AG04450 (cell line): ENCODE measurements at regions not wholly inside any gene's neighbourhood (a gene's known extent, or its start where the extent isn't known, plus 50 kb on each side); places are given as distances from the start of the nearest gene placed in this dataset.

Experiments used
- CTCF ChIA-PET: fragments of 300-600, 350-600 bp; formaldehyde crosslinking; extraction: SDS; loops from one replicate; lab custom pipeline; 2022; ENCODE audit warnings: antibody characterized with exemption, inconsistent platforms; lab: Charles Lee
- POLR2A ChIA-PET: fragments of 350-600 bp; formaldehyde crosslinking; extraction: SDS; loops from one replicate; lab custom pipeline; 2021; ENCODE audit warnings: antibody characterized with exemption, inconsistent platforms; lab: Yijun Ruan, JAX
- DNase-seq: peaks from one replicate; pipeline ENCODE4 v3.0.0-alpha.2; 2011; ENCODE audit warnings: low read depth, low spot score
- H3K27ac ChIP-seq: one replicate; pipeline ENCODE4 v1.5.1; 2012; ENCODE audit warnings: low read depth, low read length, control low read depth
- H3K27me3 ChIP-seq: one replicate; pipeline ENCODE4 v1.6.0; 2012; ENCODE audit warnings: low read length; ENCODE audit not compliant: control insufficient read depth, insufficient read depth
- H3K4me3 ChIP-seq: 2 replicates; pipeline ENCODE4 v1.5.1; 2011; ENCODE audit warnings: mild to moderate bottlenecking, low read depth, low read length, control low read depth
- H3K9me3 ChIP-seq: 2 replicates; pipeline ENCODE4 v1.5.1; 2012; ENCODE audit warnings: low read length; ENCODE audit not compliant: control insufficient read depth, insufficient read depth
- TF ChIP-seq, protein P1 (sequence below): IDR thresholded peaks from 2 replicates; pipeline ENCODE4 v1.5.1; 2011; ENCODE audit warnings: low read depth, low read length, control low read depth, inconsistent platforms

DNA sequence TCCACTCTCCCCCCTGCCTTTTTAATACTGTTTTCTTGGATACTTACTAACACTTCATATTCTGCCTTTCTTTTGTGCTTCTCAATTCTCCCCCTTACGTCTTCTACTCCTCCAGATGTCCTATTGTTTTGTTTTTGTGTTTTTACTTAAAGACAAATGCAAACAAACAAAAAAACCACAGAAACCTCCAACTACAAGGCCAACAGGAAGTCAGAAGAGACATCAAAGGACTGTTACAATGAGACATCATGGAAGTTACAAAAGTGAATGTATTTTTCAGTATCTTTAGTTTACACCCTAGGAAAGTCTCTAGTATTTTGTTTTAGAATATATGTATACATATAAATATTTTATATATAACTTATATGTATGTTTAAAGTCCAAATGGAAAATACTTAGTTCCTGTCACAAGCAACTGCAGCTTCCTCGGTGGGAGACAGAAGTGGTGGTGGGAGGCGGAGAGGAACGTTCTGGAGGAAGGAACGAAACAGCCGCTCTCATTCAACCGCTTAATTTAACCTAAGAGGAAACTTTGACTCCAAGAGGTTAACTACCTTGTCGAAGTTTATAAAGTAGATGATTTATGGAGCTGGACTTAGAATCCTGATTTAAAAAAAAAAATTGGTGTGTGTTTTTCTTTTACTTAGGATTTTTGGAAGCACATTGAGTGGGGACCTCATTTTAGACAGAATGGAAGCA is 168.9 kb upstream of the PDE10A start:
- H3K27ac ChIP-seq = no peak overlapping the region
- CTCF ChIA-PET = no interaction called here

DNA sequence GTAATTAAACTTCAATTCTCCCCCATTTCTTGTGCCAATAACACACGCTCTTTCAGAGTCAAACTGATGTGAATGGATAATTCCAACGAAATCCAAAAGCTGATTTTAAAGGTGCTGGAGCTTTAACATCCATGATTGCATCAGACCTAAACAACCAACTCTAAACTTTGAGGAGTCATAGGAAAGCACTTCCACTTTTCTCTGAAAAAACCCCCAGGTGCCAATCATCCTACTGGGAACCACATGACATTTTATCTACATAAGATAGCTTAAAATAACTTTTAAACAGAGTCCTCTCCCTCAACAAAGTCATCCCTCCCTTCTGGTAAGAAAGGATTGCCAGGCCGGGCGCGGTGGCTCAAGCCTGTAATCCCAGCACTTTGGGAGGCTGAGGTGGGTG is 167.7 kb upstream of the PDE10A start:
- TF ChIP-seq, protein P1, sequence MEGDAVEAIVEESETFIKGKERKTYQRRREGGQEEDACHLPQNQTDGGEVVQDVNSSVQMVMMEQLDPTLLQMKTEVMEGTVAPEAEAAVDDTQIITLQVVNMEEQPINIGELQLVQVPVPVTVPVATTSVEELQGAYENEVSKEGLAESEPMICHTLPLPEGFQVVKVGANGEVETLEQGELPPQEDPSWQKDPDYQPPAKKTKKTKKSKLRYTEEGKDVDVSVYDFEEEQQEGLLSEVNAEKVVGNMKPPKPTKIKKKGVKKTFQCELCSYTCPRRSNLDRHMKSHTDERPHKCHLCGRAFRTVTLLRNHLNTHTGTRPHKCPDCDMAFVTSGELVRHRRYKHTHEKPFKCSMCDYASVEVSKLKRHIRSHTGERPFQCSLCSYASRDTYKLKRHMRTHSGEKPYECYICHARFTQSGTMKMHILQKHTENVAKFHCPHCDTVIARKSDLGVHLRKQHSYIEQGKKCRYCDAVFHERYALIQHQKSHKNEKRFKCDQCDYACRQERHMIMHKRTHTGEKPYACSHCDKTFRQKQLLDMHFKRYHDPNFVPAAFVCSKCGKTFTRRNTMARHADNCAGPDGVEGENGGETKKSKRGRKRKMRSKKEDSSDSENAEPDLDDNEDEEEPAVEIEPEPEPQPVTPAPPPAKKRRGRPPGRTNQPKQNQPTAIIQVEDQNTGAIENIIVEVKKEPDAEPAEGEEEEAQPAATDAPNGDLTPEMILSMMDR = no peak
- peaks cover 5% of the 10 kb centered on the region; the same call in 1 of the 2 replicates for H3K9me3 ChIP-seq
- DNase-seq = no peak
- H3K27ac ChIP-seq = no peak overlapping the region
- no peak overlapping the region for H3K4me3 ChIP-seq
- ChIA-PET POLR2A (no interaction called here), CTCF (interaction anchor here (1.1 kb wide), 1 partner anchor 19 kb away, joined by 3 read pairs; no protein-coding TSS in a partner anchor)
- H3K27me3 ChIP-seq = peaks cover 2% of the 10 kb centered on the region

More for the DNA sequence above, 168.9 kb upstream of the PDE10A start:
- no peak overlapping the region for H3K4me3 ChIP-seq
- peaks cover 2% of the 10 kb centered on the region for H3K27me3 ChIP-seq
- TF ChIP-seq, protein P1 = no peak
- no peak for DNase-seq
- peaks cover 6% of the 10 kb centered on the region; the same call in 1 of the 2 replicates for H3K9me3 ChIP-seq
- POLR2A ChIA-PET = no interaction called here

DNA sequence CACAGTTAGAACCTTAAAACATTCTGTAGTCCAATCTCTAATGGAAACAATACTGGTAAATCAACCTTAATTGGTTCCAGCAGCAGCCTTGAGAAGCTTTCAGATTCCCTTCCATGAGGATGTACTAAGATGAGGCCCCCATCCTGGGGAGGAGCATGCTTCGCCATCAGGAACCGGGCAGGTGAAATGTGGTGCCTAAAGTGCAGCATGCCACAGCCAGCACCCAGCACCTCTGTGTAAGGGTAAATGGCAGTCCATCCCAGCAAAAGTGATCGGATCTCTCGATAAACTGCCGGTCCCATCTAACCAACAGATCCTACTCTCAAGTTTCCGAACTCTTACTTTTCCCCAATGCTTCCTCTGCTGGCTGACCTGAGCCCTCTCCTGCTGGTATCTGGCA is 166.3 kb upstream of the PDE10A start:
- ChIA-PET CTCF (interaction anchor here (0.6 to 1.6 kb wide), 2 partner anchors 21 to 101 kb away, joined by 3 to 4 read pairs; no protein-coding TSS in a partner anchor), POLR2A (no interaction called here)
- TF ChIP-seq, protein P1 = no peak
- Histone ChIP-seq H3K9me3 (peaks cover 5% of the 10 kb centered on the region; the same call in 1 of the 2 replicates), H3K27me3 (peaks cover 2% of the 10 kb centered on the region), H3K4me3 (no peak overlapping the region), H3K27ac (no peak overlapping the region)
- DNase-seq = no peak

DNA sequence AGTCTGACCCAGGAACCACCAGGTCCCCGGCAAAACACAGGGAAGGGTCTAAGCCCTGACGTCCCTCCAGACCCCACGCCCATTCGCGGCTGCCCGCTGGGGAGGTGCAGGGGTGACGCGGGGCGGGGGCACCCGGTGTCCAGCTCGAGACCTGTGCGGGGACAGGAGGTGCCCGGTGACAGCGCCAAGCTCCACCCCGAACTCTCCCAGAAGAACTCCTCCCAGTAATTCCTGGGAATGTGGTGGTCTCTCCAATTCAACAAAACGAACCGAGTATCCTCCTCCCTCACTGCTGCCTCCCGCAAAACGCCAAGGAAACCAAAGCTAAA is 164.1 kb upstream of the PDE10A start:
- H3K27ac ChIP-seq = no peak overlapping the region
- TF ChIP-seq, protein P1 = no peak
- no peak for DNase-seq
- H3K9me3 ChIP-seq = peaks cover 5% of the 10 kb centered on the region; the same call in 1 of the 2 replicates
- POLR2A ChIA-PET = no interaction called here
- CTCF ChIA-PET = no interaction called here
- H3K27me3 ChIP-seq = no peaks in the 10 kb centered on the region
- H3K4me3 ChIP-seq = no peak overlapping the region

DNA sequence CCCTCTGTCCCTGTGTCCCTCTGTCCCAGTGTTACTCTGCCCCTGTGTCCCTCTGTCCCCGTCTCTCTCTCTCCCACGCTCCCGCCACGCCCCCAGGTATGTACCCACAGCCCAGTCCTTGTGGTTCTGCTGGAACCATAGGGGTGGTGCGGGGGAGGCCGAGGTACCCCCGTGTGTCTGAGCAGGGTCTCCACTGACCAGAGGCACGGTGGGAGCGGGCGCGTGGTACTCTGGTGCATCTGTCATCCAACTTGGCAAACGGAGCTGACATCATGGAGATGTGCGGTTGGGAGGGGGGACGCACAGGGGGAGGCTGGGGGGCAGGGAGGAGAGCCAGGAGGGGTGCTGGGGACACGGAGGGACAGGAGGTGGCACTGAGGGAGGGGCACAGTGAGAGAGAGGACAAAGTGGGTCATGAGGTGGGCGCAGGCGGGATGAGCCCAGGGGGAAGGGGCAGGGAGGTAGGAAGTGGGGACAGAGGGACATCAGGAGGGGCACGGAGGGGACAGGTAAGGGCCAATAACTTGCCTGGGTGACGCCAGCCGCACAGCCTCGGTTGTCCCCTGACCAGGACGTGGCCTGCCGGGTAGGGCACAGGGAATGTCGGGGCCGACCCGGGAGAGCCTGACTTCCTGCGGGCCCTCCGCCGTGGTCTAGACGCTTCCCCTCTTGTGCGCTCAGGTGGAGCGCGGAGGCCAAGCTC is 163.6 kb upstream of the PDE10A start:
- TF ChIP-seq, protein P1 = no peak
- Histone ChIP-seq H3K27me3 (no peaks in the 10 kb centered on the region), H3K27ac (no peak overlapping the region), H3K4me3 (no peak overlapping the region), H3K9me3 (peaks cover 5% of the 10 kb centered on the region; the same call in 1 of the 2 replicates)
- CTCF ChIA-PET = no interaction called here
- POLR2A ChIA-PET = no interaction called here
- DNase-seq = no peak
